Spleen (tissue), 11 donors: ENCODE measurements at regions not wholly inside any gene's neighbourhood (a gene's known extent, or its start where the extent isn't known, plus 50 kb on each side); places are given as distances from the start of the nearest gene placed in this dataset.

Source experiments
- DNase-seq: peaks from one replicate; pipeline ENCODE4 v3.0.0-alpha.2; 2020
- H3K27ac ChIP-seq, 8 donors: fragments of 200-600 bp; sonication (generic) in 7 of 8; 1 replicate in 4 of 8; 2 replicates in 4 of 8; pipeline versions ENCODE4 v1.5.0 to v1.8.0; 2016 to 2021; ENCODE audit warnings: inconsistent platforms in 4 of 8, mild to moderate bottlenecking in 4 of 8, moderate library complexity in 1 of 8
- H3K27me3 ChIP-seq, 7 donors: fragments of 200-600 bp; sonication (generic) in 6 of 7; replicated peaks in 1 of 7; 1 replicate in 4 of 7; 2 replicates in 3 of 7; pipeline versions ENCODE4 v1.5.0 to v1.8.0; 2016 to 2021; ENCODE audit warnings: inconsistent platforms in 3 of 7, mild to moderate bottlenecking in 1 of 7
- H3K36me3 ChIP-seq, 6 donors: fragments of 200-600 bp; sonication (generic) in 5 of 6; 1 replicate in 4 of 6; 2 replicates in 2 of 6; pipeline versions ENCODE4 v1.5.0 to v1.8.0; 2016 to 2021; ENCODE audit warnings: inconsistent platforms in 2 of 6
- H3K4me1 ChIP-seq, 6 donors: fragments of 200-600 bp; sonication (generic) in 5 of 6; 1 replicate in 3 of 6; 2 replicates in 3 of 6; pipeline versions ENCODE4 v1.5.0 to v1.8.0; 2016 to 2021; ENCODE audit warnings: inconsistent platforms in 3 of 6
- H3K4me3 ChIP-seq, 8 donors: fragments of 200-600 bp; sonication (generic) in 7 of 8; 1 replicate in 4 of 8; 2 replicates in 4 of 8; pipeline versions ENCODE4 v1.5.0 to v1.8.0; 2016 to 2021; ENCODE audit warnings: inconsistent platforms in 4 of 8, mild to moderate bottlenecking in 4 of 8, moderate library complexity in 2 of 8
- H3K9me3 ChIP-seq, 8 donors: fragments of 200-600 bp; sonication (generic) in 7 of 8; 1 replicate in 4 of 8; 2 replicates in 4 of 8; pipeline versions ENCODE4 v1.5.0 to v1.8.0; 2016 to 2021; ENCODE audit warnings: inconsistent platforms in 4 of 8
- POLR2A ChIP-seq, 3 donors: fragments of 450-650 bp; IDR thresholded peaks; one replicate each; pipeline ENCODE4 v1.5.1; 2017; ENCODE audit warnings: antibody characterized with exemption in 3 of 3, mild to moderate bottlenecking in 1 of 3
- POLR2AphosphoS5 ChIP-seq, 3 donors: sonication (generic); formaldehyde crosslinking; IDR thresholded peaks; one replicate each; pipeline ENCODE4 v1.5.1; 2017; ENCODE audit warnings: antibody characterized with exemption in 3 of 3
- WGBS, 5 donors: extraction: QIAGEN DNeasy Blood & Tissue Kit in 3 of 5; methylation state at CpG; one replicate each; pipeline versions ENCODE4 v1.1.5 to v1.1.7; 2013 to 2018; 5-methylcytosine and 5-hydroxymethylcytosine counted together
- intact Hi-C: fragments of 100-400 bp; cut with DNase I; formaldehyde crosslinking; loops from one replicate; pipeline ENCODE4 v1.15.0; 2023; ENCODE audit warnings: low total_unique reads
- TF ChIP-seq, protein P1 (sequence below), 11 experiments: fragments of 200-600 bp in 7 of 11; fragments of 450-650 bp in 4 of 11; sonication (generic) in 4 of 11; IDR thresholded peaks in 8 of 11; conservative IDR thresholded peaks in 3 of 11; 1 replicate in 7 of 11; 2 replicates in 4 of 11; pipeline versions ENCODE4 v1.4.0 to v1.8.0; 2016 to 2021; ENCODE audit warnings: antibody characterized with exemption in 11 of 11, inconsistent platforms in 4 of 11, mild to moderate bottlenecking in 1 of 11
- donor health status: healthy with polysubstance abuse.
- donor health status: DM: no; HTN: no; CAD: no; lungs with moderate emphysema.
- donor health status: DM: no; HTN: no; CAD: no.
- donor health status: Bipolar disorder and iron deficiency.
- donor health status: healthy.
- donor health status: DM: no; HTN: no; CAD: no.
- donor health status: DM: yes; HTN: yes; CAD: no.

DNA sequence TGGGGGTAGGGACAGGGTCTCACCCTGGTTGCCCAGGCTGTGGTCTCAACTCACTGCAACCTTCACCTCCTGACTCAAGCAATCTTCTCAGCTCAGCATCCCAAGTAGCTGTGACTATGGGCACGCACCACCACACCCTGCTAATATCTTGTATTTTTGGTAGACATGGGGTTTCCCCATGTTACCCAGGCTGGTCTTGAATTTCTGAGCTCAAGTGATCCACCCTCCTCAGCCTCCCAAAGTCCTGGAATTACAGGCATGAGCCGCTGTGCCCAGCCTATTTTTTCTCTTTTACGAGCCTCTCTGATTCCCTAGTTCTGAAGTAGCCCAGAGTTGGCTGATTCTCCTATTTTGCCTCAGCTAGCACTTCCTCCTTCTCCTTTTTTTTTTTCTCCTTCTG, 83.6 kb downstream of the ZNF280B start:
- WGBS, 5 donors: 76 to 89% (median 83%) methylated on average over 3 of the region's 3 CpGs
- TF ChIP-seq POLR2AphosphoS5 (IDR thresholded peaks at IDR 0.05) (no peak), POLR2A (IDR thresholded peaks at IDR 0.05) (no peak)
- TF ChIP-seq, protein P1, sequence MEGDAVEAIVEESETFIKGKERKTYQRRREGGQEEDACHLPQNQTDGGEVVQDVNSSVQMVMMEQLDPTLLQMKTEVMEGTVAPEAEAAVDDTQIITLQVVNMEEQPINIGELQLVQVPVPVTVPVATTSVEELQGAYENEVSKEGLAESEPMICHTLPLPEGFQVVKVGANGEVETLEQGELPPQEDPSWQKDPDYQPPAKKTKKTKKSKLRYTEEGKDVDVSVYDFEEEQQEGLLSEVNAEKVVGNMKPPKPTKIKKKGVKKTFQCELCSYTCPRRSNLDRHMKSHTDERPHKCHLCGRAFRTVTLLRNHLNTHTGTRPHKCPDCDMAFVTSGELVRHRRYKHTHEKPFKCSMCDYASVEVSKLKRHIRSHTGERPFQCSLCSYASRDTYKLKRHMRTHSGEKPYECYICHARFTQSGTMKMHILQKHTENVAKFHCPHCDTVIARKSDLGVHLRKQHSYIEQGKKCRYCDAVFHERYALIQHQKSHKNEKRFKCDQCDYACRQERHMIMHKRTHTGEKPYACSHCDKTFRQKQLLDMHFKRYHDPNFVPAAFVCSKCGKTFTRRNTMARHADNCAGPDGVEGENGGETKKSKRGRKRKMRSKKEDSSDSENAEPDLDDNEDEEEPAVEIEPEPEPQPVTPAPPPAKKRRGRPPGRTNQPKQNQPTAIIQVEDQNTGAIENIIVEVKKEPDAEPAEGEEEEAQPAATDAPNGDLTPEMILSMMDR (IDR thresholded peaks at IDR 0.05 in 8 of 11, conservative IDR thresholded peaks at IDR 0.05 in 3 of 11): no peak
- H3K4me1 ChIP-seq: peaks cover 4 to 62% (median 18%) of the 10 kb centered on the region in 6 donors
- H3K36me3 ChIP-seq: no peaks in the 10 kb centered on the region
- no peak overlapping the region for H3K4me3 ChIP-seq
- intact Hi-C loops: no loop called here
- peaks cover 0 to 9% (median 0%) of the 10 kb centered on the region in 7 donors for H3K27me3 ChIP-seq
- no peak for DNase-seq
- no peak overlapping the region for H3K27ac ChIP-seq
- H3K9me3 ChIP-seq: no peaks in the 10 kb centered on the region

DNA sequence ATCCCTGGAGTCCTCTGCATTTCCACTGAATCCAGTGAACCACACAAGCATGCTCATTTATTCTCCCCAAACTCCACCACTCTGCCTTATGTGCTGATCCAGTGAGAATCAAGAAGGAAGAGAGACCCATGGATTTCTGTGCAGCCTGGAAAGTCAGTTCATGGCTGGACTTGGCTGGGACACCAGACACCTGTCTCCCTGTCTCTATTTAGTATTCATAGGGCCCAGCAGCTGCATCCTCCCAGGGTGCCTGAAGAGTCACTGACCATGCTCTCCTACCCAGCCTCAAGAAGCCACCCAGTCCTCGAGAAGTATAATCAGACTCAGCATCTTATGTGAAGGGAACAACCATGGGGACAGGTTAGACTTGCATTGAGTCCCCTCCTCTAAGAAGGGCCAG, 83.2 kb downstream of the ZNF280B start:
- WGBS, 5 donors: 62 to 84% (median 71%) methylated on average over 1 of the region's 1 CpG; no CpG with 5 or more reads in 1 of the 5 donors
- no peak overlapping the region for H3K27ac ChIP-seq
- intact Hi-C loops: no loop called here
- H3K36me3 ChIP-seq: no peaks in the 10 kb centered on the region
- no peak overlapping the region for H3K4me3 ChIP-seq
- TF ChIP-seq POLR2A (IDR thresholded peaks at IDR 0.05): no peak
- TF ChIP-seq, protein P1 (IDR thresholded peaks at IDR 0.05 in 8 of 11, conservative IDR thresholded peaks at IDR 0.05 in 3 of 11): no peak
- no peak for TF ChIP-seq POLR2AphosphoS5 (IDR thresholded peaks at IDR 0.05)
- peaks cover 0 to 10% (median 0%) of the 10 kb centered on the region in 7 donors for H3K27me3 ChIP-seq
- H3K4me1 ChIP-seq: peaks cover 4 to 63% (median 18%) of the 10 kb centered on the region in 6 donors
- no peak for DNase-seq
- H3K9me3 ChIP-seq: no peaks in the 10 kb centered on the region

DNA sequence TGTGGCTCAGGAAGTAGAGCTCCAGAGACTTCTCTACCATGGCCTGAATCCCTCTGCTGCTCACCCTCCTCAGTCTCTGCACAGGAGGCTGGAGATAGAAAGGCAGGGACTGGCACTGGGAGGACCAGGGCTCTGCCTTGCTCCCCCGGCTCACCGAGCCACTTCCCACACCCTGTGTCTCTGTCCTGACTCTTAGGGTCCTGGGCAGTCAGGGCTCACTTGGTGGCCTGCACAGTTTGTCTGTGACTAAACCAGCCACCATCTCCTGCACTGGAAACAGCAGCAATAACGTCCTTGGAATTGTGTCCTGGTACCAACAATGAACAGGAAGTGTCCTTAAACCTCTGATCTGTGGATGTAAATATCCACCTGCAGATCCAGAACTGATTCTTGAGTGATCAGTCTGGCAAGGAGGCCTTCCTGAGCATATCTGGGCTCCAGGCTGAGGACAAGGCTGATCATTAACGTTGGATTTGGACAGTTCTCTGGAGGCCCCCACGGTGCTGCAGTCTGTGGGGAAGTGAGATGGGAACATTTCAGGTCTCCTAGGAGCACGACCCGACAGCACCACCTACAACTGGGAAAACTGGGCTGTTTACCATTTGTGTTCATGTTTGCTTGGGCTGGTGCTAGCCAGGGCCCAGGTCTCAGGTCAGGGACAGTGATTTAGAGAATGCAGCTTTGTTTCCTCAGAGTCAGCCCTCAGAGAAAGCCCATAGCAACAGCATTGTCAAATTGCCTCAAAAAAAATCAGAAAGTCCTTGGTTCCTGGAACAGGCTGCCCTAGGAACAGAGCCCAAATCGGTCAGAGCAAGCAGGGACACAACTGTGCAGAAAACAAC, 82.5 kb downstream of the ZNF280B start:
- no peak for DNase-seq
- H3K4me1 ChIP-seq: peaks cover 4 to 69% (median 18%) of the 10 kb centered on the region in 6 donors
- peaks cover 0 to 10% (median 0%) of the 10 kb centered on the region in 7 donors for H3K27me3 ChIP-seq
- H3K4me3 ChIP-seq: no peak overlapping the region
- 56 to 80% (median 71%) methylated on average over 4 to 8 of the region's 8 CpGs for WGBS, 5 donors
- TF ChIP-seq POLR2A (IDR thresholded peaks at IDR 0.05): no peak
- TF ChIP-seq, protein P1 (IDR thresholded peaks at IDR 0.05 in 8 of 11, conservative IDR thresholded peaks at IDR 0.05 in 3 of 11): no peak
- H3K9me3 ChIP-seq: no peaks in the 10 kb centered on the region
- H3K27ac ChIP-seq: peak overlapping the region in 2 of 8 donors; percentile 3 to 12
- intact Hi-C loops: no loop called here
- no peaks in the 10 kb centered on the region for H3K36me3 ChIP-seq

DNA sequence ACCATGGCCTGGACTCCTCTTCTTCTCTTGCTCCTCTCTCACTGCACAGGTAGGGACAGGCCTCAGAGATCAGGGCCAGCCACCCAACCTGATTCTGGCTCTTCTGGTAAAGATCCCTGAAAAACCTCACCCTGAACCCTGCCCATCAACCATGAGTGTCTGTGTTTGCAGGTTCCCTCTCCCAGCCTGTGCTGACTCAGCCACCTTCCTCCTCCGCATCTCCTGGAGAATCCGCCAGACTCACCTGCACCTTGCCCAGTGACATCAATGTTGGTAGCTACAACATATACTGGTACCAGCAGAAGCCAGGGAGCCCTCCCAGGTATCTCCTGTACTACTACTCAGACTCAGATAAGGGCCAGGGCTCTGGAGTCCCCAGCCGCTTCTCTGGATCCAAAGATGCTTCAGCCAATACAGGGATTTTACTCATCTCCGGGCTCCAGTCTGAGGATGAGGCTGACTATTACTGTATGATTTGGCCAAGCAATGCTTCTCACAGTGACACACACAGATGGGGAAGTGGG, 80.9 kb downstream of the ZNF280B start:
- Histone ChIP-seq H3K4me3 (no peak overlapping the region), H3K9me3 (no peaks in the 10 kb centered on the region), H3K36me3 (no peaks in the 10 kb centered on the region), H3K4me1 (peaks cover 0 to 70% (median 18%) of the 10 kb centered on the region in 6 donors), H3K27me3 (peaks cover 0 to 13% (median 0%) of the 10 kb centered on the region in 7 donors), H3K27ac (peak overlapping the region in 1 of 8 donors; percentile 12)
- WGBS, 5 donors: 85 to 94% (median 93%) methylated on average over 4 of the region's 4 CpGs
- DNase-seq: no peak
- TF ChIP-seq, protein P1 (IDR thresholded peaks at IDR 0.05 in 8 of 11, conservative IDR thresholded peaks at IDR 0.05 in 3 of 11): no peak
- TF ChIP-seq POLR2AphosphoS5 (IDR thresholded peaks at IDR 0.05): no peak
- intact Hi-C loops: no loop called here
